SK-N-SH (cell line): ENCODE measurements at regions not wholly inside any gene's neighbourhood (a gene's known extent, or its start where the extent isn't known, plus 50 kb on each side); places are given as distances from the start of the nearest gene placed in this dataset.

ENCODE experiments used
- CTCF ChIA-PET: fragments of 300-600, 350-600 bp; formaldehyde crosslinking; extraction: SDS; loops from one replicate; lab custom pipeline; 2021; lab: Yijun Ruan, JAX
- POLR2A ChIA-PET: fragments of 350-600 bp; sonication (Branson Sonifier 250); formaldehyde crosslinking; extraction: SDS; loops from one replicate; lab custom pipeline; 2020; ENCODE audit warnings: antibody characterized with exemption, inconsistent platforms; lab: Yijun Ruan, JAX
- DNase-seq: peaks from one replicate; pipeline ENCODE4 v3.0.0; 2012
- H2AFZ ChIP-seq: fragments of 200-600 bp; sonication (generic); 2 replicates; pipeline ENCODE4 v1.8.1; 2016; ENCODE audit warnings: antibody characterized with exemption, mild to moderate bottlenecking, low read depth
- H3F3A ChIP-seq: fragments of 200-600 bp; sonication (generic); replicated peaks from 2 replicates; pipeline ENCODE3; 2016; ENCODE audit warnings: antibody characterized with exemption, mild to moderate bottlenecking; ENCODE audit not compliant: insufficient read depth
- H3K27ac ChIP-seq, 2 experiments: fragments of 200-500 bp in 1 of 2; fragments of 200-600 bp in 1 of 2; sonication (Bioruptor generic) in 1 of 2; sonication (generic), shearing (Covaris generic) in 1 of 2; 2 replicates each; pipeline versions ENCODE4 v1.5.1 to v1.6.1; 2014 to 2016; ENCODE audit warnings: low read depth in 2 of 2, inconsistent platforms in 1 of 2, low read length in 1 of 2, mild to moderate bottlenecking in 1 of 2, mixed read lengths in 1 of 2
- H3K27me3 ChIP-seq: fragments of 200-600 bp; sonication (generic), shearing (Covaris generic); 2 replicates; pipeline ENCODE4 v1.6.1; 2016; ENCODE audit warnings: mixed run types; ENCODE audit not compliant: insufficient read depth
- H3K36me3 ChIP-seq, 2 experiments: fragments of 200-500 bp in 1 of 2; fragments of 200-600 bp in 1 of 2; sonication (Bioruptor generic) in 1 of 2; sonication (generic) in 1 of 2; replicated peaks in 1 of 2; 2 replicates each; pipeline versions ENCODE3 to v1.5.1; 2014 to 2016; ENCODE audit warnings: low read length in 1 of 2, mild to moderate bottlenecking in 1 of 2; ENCODE audit not compliant: insufficient read depth in 2 of 2, control insufficient read depth in 1 of 2
- H3K4me1 ChIP-seq, 2 experiments: fragments of 200-500 bp in 1 of 2; fragments of 200-600 bp in 1 of 2; sonication (Bioruptor generic) in 1 of 2; sonication (generic), shearing (Covaris generic) in 1 of 2; 2 replicates each; pipeline versions ENCODE4 v1.5.1 to v1.6.1; 2014 to 2016; ENCODE audit warnings: low read depth in 1 of 2, low read length in 1 of 2, mixed run types in 1 of 2; ENCODE audit not compliant: insufficient read depth in 2 of 2, control insufficient read depth in 1 of 2
- H3K4me2 ChIP-seq: fragments of 200-600 bp; sonication (generic), shearing (Covaris generic); 2 replicates; pipeline ENCODE4 v1.6.1; 2017; ENCODE audit warnings: mixed run types
- H3K4me3 ChIP-seq, 2 experiments: fragments of 200-500 bp in 1 of 2; fragments of 200-600 bp in 1 of 2; sonication (Bioruptor generic) in 1 of 2; sonication (generic), shearing (Covaris generic) in 1 of 2; 2 replicates each; pipeline versions ENCODE4 v1.5.1 to v1.8.1; 2014 to 2016; ENCODE audit warnings: low read depth in 2 of 2, inconsistent platforms in 1 of 2, low read length in 1 of 2, mild to moderate bottlenecking in 1 of 2, mixed read lengths in 1 of 2, moderate library complexity in 1 of 2
- H3K79me2 ChIP-seq: fragments of 200-600 bp; sonication (generic); 2 replicates; pipeline ENCODE4 v1.8.1; 2017; ENCODE audit warnings: mild to moderate bottlenecking; ENCODE audit not compliant: insufficient read depth
- H3K9ac ChIP-seq: fragments of 200-600 bp; sonication (generic); 2 replicates; pipeline ENCODE4 v1.6.1; 2017; ENCODE audit warnings: mixed run types
- H3K9me2 ChIP-seq: fragments of 200-600 bp; sonication (generic); 2 replicates; pipeline ENCODE4 v1.6.1; 2017; ENCODE audit warnings: mixed run types
- H3K9me3 ChIP-seq: fragments of 200-600 bp; sonication (generic); 2 replicates; pipeline ENCODE4 v1.6.1; 2017; ENCODE audit warnings: mixed run types, mild to moderate bottlenecking, moderate library complexity
- H4K20me1 ChIP-seq: fragments of 200-600 bp; sonication (generic); 2 replicates; pipeline ENCODE4 v1.6.1; 2017; ENCODE audit warnings: mild to moderate bottlenecking, mixed run types; ENCODE audit not compliant: insufficient read depth
- CHD2 ChIP-seq: fragments of 150-350 bp; IDR thresholded peaks from 2 replicates; pipeline ENCODE4 v1.6.1; 2018; ENCODE audit warnings: low read length; ENCODE audit not compliant: partially characterized antibody
- ELF1 ChIP-seq: IDR thresholded peaks from 2 replicates; pipeline ENCODE4 v1.4.0; 2012
- EP300 ChIP-seq, 2 experiments: IDR thresholded peaks; 2 replicates each; pipeline versions ENCODE4 v1.4.0 to v1.6.1; 2012; ENCODE audit warnings: borderline replicate concordance in 1 of 2, low read depth in 1 of 2, low read length in 1 of 2
- EZH2phosphoT487 ChIP-seq: fragments of 200-600 bp; sonication (generic); IDR thresholded peaks from 2 replicates; pipeline ENCODE4 v1.6.1; 2017; ENCODE audit warnings: low read depth, mixed run types, mild to moderate bottlenecking, antibody characterized with exemption, moderate library complexity, borderline replicate concordance
- FOXJ3 ChIP-seq: sonication (generic); formaldehyde crosslinking; IDR thresholded peaks from 2 replicates; pipeline ENCODE4 v1.5.1; 2020; ENCODE audit warnings: mild to moderate bottlenecking, missing genetic modification reagents
- FOXM1 ChIP-seq: IDR thresholded peaks from 2 replicates; pipeline ENCODE4 v1.4.0; 2012; ENCODE audit warnings: low read depth, mild to moderate bottlenecking
- GABPA ChIP-seq: IDR thresholded peaks from 2 replicates; pipeline ENCODE4 v1.4.0; 2012; ENCODE audit warnings: low read depth, mild to moderate bottlenecking
- JUND ChIP-seq: IDR thresholded peaks from 2 replicates; pipeline ENCODE4 v1.4.0; 2012
- MEF2A ChIP-seq: IDR thresholded peaks from 2 replicates; pipeline ENCODE4 v1.4.0; 2012; ENCODE audit warnings: low read depth, borderline replicate concordance
- NFIC ChIP-seq: IDR thresholded peaks from 2 replicates; pipeline ENCODE4 v1.4.0; 2012; ENCODE audit warnings: borderline replicate concordance
- RAD21 ChIP-seq: IDR thresholded peaks from 2 replicates; pipeline ENCODE4 v1.6.1; 2012; ENCODE audit warnings: mild to moderate bottlenecking, low read length
- RCOR1 ChIP-seq: fragments of 150-350 bp; IDR thresholded peaks from 2 replicates; pipeline ENCODE4 v1.6.1; 2017; ENCODE audit warnings: antibody characterized with exemption, low read length
- RXRA ChIP-seq: IDR thresholded peaks from 2 replicates; pipeline ENCODE4 v1.4.0; 2012; ENCODE audit warnings: low read depth, mild to moderate bottlenecking, borderline replicate concordance
- SMC3 ChIP-seq: IDR thresholded peaks from 2 replicates; pipeline ENCODE4 v1.6.1; 2012; ENCODE audit warnings: low read depth, low read length, improper control_type of control experiment
- TAF1 ChIP-seq: IDR thresholded peaks from 2 replicates; pipeline ENCODE4 v1.6.1; 2012; ENCODE audit warnings: low read depth, mild to moderate bottlenecking, low read length, moderate library complexity, borderline replicate concordance
- WGBS: methylation state at CpG from one replicate; pipeline ENCODE4 v1.1.6; 2017; ENCODE audit warnings: low lambda C conversion rate; 5-methylcytosine and 5-hydroxymethylcytosine counted together
- TF ChIP-seq, protein P1 (sequence below): fragments of 150-350 bp; IDR thresholded peaks from 2 replicates; pipeline ENCODE4 v1.6.1; 2016; ENCODE audit warnings: mild to moderate bottlenecking, low read depth, low read length
- TF ChIP-seq, protein P2 (sequence below): IDR thresholded peaks from 2 replicates; pipeline ENCODE4 v1.4.0; 2012; ENCODE audit warnings: low read depth, borderline replicate concordance
- TF ChIP-seq, protein P3 (sequence below): fragments of 200-600 bp; sonication (generic); IDR thresholded peaks from 2 replicates; pipeline ENCODE4 v1.6.1; 2017; ENCODE audit warnings: antibody characterized with exemption, mild to moderate bottlenecking, moderate library complexity
- TF ChIP-seq, protein P4 (sequence below): IDR thresholded peaks from 2 replicates; pipeline ENCODE4; 2012

DNA sequence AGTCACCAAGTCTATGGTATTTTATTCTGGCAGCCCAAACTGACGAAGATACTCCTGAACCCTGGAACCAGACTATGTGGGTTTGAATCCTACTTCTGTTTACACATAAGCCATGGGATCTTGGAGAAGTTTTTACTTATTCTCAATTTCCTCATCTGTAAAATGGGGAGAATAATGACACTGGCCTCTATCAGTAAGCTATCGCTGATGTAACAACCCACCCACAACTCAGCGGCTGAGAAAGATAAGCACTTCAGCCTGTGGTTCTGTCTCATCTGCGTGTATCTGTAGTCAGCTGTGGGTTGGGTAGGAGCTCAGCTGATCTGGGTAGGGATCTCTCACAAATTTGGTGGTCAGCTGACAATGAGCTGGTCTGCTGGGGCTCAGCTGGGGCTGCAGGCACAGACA lies 68.0 kb upstream of the ALX4 start:
- H3K9me3 ChIP-seq, result no peaks in the 10 kb centered on the region
- H3K9ac ChIP-seq, result no peak overlapping the region
- no peaks in the 10 kb centered on the region for H3K79me2 ChIP-seq
- H3K4me1 ChIP-seq, result peaks cover 0 to 4% of the 10 kb centered on the region in 2 experiments; a peak in 1 of 4 replicates
- H3K27me3 ChIP-seq, result no peaks in the 10 kb centered on the region; the same call in 1 of the 2 replicates
- H3K4me2 ChIP-seq, result no peak overlapping the region
- no peaks in the 10 kb centered on the region for H3F3A ChIP-seq
- H3K4me3 ChIP-seq, result no peak overlapping the region
- TF ChIP-seq NFIC (no peak), FOXM1 (no peak), FOXJ3 (no peak), EP300 (IDR thresholded peaks at IDR 0.05; ENCODE audit: borderline replicate concordance in 1 of 2, low read depth in 1 of 2, low read length in 1 of 2) (no peak), TAF1 (no peak), JUND (no peak), CHD2 (no peak), RAD21 (no peak)
- TF ChIP-seq, protein P1, sequence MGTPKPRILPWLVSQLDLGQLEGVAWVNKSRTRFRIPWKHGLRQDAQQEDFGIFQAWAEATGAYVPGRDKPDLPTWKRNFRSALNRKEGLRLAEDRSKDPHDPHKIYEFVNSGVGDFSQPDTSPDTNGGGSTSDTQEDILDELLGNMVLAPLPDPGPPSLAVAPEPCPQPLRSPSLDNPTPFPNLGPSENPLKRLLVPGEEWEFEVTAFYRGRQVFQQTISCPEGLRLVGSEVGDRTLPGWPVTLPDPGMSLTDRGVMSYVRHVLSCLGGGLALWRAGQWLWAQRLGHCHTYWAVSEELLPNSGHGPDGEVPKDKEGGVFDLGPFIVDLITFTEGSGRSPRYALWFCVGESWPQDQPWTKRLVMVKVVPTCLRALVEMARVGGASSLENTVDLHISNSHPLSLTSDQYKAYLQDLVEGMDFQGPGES, result no peak
- TF ChIP-seq, protein P2, sequence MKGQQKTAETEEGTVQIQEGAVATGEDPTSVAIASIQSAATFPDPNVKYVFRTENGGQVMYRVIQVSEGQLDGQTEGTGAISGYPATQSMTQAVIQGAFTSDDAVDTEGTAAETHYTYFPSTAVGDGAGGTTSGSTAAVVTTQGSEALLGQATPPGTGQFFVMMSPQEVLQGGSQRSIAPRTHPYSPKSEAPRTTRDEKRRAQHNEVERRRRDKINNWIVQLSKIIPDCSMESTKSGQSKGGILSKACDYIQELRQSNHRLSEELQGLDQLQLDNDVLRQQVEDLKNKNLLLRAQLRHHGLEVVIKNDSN, result no peak
- H4K20me1 ChIP-seq, result no peaks in the 10 kb centered on the region
- no peak for DNase-seq
- H3K9me2 ChIP-seq, result no peaks in the 10 kb centered on the region
- 54% methylated on average over 4 of the region's 4 CpGs for WGBS
- no peak overlapping the region for H2AFZ ChIP-seq
- CTCF ChIA-PET, result interaction anchor here (0.9 kb wide), 1 partner anchor 10 kb away, joined by 3 read pairs; no protein-coding TSS in a partner anchor
- H3K27ac ChIP-seq, result no peak overlapping the region
- POLR2A ChIA-PET, result no interaction called here
- no peaks in the 10 kb centered on the region for H3K36me3 ChIP-seq

DNA sequence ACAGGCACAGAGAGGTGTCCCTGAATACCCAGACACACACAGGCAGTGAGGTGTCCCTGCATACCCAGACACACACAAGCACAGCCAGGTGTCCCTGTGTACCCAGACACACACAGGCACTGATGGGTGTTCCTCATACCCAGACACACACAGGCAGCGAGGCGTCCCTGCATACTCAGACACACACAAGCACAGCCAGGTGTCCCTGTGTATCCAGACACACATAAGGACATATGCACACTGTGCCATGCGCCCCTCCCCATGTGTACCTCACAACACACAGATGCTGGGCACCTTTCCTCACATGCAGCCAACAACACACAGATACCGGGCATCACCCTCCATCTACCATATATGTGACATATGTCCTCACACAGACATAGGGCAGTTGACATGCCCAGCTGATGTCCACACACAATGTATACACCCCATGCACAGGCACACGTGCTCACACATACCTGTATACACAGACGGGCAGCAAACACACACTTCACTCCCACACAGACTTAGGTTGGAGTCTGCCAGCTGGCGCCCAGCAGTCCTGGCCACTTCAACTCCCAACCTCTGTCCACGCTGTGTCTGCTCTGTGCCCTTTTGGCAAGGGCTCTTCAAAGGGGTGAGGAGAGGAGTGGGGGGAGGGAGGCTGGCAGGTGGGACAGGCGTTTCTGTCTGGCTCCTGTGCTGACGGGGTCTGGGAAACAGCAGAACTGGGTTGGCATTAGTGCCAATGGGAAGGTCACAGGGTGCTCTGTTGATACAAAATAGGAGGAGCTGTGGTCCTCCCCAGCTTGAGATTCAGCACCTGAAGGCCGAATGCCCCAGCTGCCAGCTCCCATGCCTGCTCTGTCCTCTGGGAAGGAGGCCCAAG lies 69.4 kb upstream of the ALX4 start:
- Histone ChIP-seq H3K27ac (no peak overlapping the region), H3K9ac (no peak overlapping the region), H3K36me3 (no peaks in the 10 kb centered on the region), H3K4me2 (no peak overlapping the region), H3K9me2 (no peaks in the 10 kb centered on the region), H2AFZ (no peak overlapping the region), H3K9me3 (no peaks in the 10 kb centered on the region), H3K4me1 (peaks cover 0 to 4% of the 10 kb centered on the region in 2 experiments; a peak in 1 of 4 replicates), H4K20me1 (no peaks in the 10 kb centered on the region), H3F3A (no peaks in the 10 kb centered on the region), H3K27me3 (no peaks in the 10 kb centered on the region; the same call in 1 of the 2 replicates), H3K79me2 (no peaks in the 10 kb centered on the region), H3K4me3 (no peak overlapping the region)
- POLR2A ChIA-PET, result no interaction called here
- DNase-seq, result no peak
- 27% methylated on average over 10 of the region's 11 CpGs for WGBS
- CTCF ChIA-PET, result no interaction called here
- TF ChIP-seq GABPA (no peak), RXRA (no peak), ELF1 (no peak), RAD21 (no peak), FOXJ3 (no peak), MEF2A (no peak), EZH2phosphoT487 (no peak), SMC3 (no peak), RCOR1 (no peak)
- TF ChIP-seq, protein P3, sequence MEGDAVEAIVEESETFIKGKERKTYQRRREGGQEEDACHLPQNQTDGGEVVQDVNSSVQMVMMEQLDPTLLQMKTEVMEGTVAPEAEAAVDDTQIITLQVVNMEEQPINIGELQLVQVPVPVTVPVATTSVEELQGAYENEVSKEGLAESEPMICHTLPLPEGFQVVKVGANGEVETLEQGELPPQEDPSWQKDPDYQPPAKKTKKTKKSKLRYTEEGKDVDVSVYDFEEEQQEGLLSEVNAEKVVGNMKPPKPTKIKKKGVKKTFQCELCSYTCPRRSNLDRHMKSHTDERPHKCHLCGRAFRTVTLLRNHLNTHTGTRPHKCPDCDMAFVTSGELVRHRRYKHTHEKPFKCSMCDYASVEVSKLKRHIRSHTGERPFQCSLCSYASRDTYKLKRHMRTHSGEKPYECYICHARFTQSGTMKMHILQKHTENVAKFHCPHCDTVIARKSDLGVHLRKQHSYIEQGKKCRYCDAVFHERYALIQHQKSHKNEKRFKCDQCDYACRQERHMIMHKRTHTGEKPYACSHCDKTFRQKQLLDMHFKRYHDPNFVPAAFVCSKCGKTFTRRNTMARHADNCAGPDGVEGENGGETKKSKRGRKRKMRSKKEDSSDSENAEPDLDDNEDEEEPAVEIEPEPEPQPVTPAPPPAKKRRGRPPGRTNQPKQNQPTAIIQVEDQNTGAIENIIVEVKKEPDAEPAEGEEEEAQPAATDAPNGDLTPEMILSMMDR, result no peak
- TF ChIP-seq, protein P4, sequence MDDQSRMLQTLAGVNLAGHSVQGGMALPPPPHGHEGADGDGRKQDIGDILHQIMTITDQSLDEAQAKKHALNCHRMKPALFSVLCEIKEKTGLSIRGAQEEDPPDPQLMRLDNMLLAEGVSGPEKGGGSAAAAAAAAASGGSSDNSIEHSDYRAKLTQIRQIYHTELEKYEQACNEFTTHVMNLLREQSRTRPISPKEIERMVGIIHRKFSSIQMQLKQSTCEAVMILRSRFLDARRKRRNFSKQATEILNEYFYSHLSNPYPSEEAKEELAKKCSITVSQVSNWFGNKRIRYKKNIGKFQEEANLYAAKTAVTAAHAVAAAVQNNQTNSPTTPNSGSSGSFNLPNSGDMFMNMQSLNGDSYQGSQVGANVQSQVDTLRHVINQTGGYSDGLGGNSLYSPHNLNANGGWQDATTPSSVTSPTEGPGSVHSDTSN, result no peak
